CD4-positive, alpha-beta T cell (primary cell): ENCODE measurements at regions not wholly inside any gene's neighbourhood (a gene's known extent, or its start where the extent isn't known, plus 50 kb on each side); places are given as distances from the start of the nearest gene placed in this dataset.

ENCODE experiments used
- ATAC-seq: fragments of 200-7000 bp; cut with Tn5 transposase; one replicate; pipeline ENCODE4 v1.10.0; 2022; ENCODE audit warnings: mild to moderate bottlenecking; ENCODE audit not compliant: poor library complexity
- CTCF ChIA-PET: fragments of 350-600 bp; sonication (Branson Sonifier 250); formaldehyde crosslinking; loops from one replicate; lab custom pipeline; 2021; ENCODE audit warnings: antibody characterized with exemption, inconsistent platforms; lab: Charles Lee
- POLR2A ChIA-PET: fragments of 350-600 bp; sonication (Branson Sonifier 250); formaldehyde crosslinking; loops from one replicate; lab custom pipeline; 2021; ENCODE audit warnings: antibody characterized with exemption, inconsistent platforms; lab: Charles Lee
- DNase-seq, 14 experiments: peaks; one replicate each; pipeline ENCODE4 v3.0.0-alpha.2; 2013 to 2020; ENCODE audit warnings: mixed read lengths in 2 of 14
- H3K27ac ChIP-seq, 2 donors: one replicate each; pipeline versions ENCODE4 v1.5.1 to v1.7.0; 2013; ENCODE audit warnings: low read length in 2 of 2, low read depth in 1 of 2, mild to moderate bottlenecking in 1 of 2
- H3K27me3 ChIP-seq, 2 experiments: 1 replicate in 1 of 2; 2 replicates in 1 of 2; pipeline versions ENCODE4 v1.6.1 to v1.7.0; 2013; ENCODE audit warnings: low read length in 2 of 2, control low read depth in 1 of 2, mild to moderate bottlenecking in 1 of 2, moderate library complexity in 1 of 2; ENCODE audit not compliant: insufficient read depth in 2 of 2, control insufficient read depth in 1 of 2
- H3K36me3 ChIP-seq: one replicate; pipeline ENCODE4 v1.6.1; 2013; ENCODE audit warnings: low read length, control low read depth; ENCODE audit not compliant: insufficient read depth
- H3K4me1 ChIP-seq: one replicate; pipeline ENCODE4 v1.6.1; 2013; ENCODE audit warnings: low read length, control low read depth; ENCODE audit not compliant: insufficient read depth
- H3K4me3 ChIP-seq: one replicate; pipeline ENCODE4 v1.5.1; 2013; ENCODE audit warnings: mild to moderate bottlenecking, low read length, moderate library complexity
- H3K9me3 ChIP-seq, 2 experiments: 1 replicate in 1 of 2; 2 replicates in 1 of 2; pipeline versions ENCODE4 v1.6.1 to v1.7.0; 2013; ENCODE audit warnings: low read length in 2 of 2, mild to moderate bottlenecking in 2 of 2, control low read depth in 1 of 2, moderate library complexity in 1 of 2; ENCODE audit not compliant: control insufficient read depth in 1 of 2, insufficient read depth in 1 of 2
- H3K27ac Mint-ChIP-seq: one replicate; pipeline ENCODE4 v1.8.0; 2020; ENCODE audit warnings: mixed read lengths
- H3K27me3 Mint-ChIP-seq: one replicate; pipeline ENCODE4 v1.8.0; 2021; ENCODE audit warnings: mixed read lengths
- H3K36me3 Mint-ChIP-seq: one replicate; pipeline ENCODE4 v1.8.0; 2021; ENCODE audit warnings: low read depth, mixed read lengths
- H3K4me1 Mint-ChIP-seq: one replicate; pipeline ENCODE4 v1.8.0; 2021; ENCODE audit warnings: low read depth, mixed read lengths
- H3K4me3 Mint-ChIP-seq: one replicate; pipeline ENCODE4 v1.8.0; 2020; ENCODE audit warnings: mild to moderate bottlenecking, mixed read lengths
- H3K9me3 Mint-ChIP-seq: one replicate; pipeline ENCODE4 v1.8.0; 2020; ENCODE audit warnings: mixed read lengths
- intact Hi-C, 2 experiments: fragments of 100-400 bp; cut with DNase I in 1 of 2; cut with micrococcal nuclease in 1 of 2; formaldehyde crosslinking; loops; one replicate each; pipeline versions ENCODE4 v1.15.1 to v1.9.0; 2023 to 2025; cut with DNase I, micrococcal nuclease
- TF ChIP-seq, protein P1 (sequence below): fragments of 200-600 bp; IDR thresholded peaks from one replicate; pipeline ENCODE4 v1.8.0; 2022; ENCODE audit warnings: antibody characterized with exemption, mild to moderate bottlenecking

DNA sequence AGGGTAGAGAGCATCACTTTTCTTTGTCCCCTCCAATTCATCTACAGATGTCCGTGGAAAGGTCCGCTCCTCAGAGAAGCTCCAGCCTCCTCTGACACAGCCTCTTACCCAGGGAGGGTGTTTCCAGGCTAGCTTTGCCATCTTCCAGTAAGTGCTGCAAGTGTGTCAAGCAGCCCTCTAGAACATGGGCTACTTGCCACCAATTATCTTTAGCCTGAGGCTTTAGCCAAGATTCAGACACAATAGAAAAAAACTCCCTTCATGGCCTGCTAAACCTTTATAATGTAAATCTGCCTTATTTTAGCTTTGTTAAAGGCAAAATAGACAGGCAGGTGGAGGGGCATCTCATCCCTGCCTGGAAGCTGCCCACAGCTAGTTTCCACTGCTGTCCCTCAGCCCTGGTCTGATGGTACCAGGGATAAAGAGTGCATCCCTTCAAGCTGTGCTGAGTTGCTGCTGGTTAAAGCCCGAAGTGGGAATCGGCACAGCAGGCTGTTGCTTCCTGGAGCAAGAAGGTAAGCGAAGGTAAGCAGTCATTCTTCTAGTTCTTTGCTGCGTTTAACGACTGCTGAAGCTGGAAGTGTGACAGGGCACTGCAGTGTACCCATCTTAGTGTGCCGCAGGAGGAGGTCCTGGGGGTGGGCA lies 190.1 kb upstream of the E2F8 start:
- Histone ChIP-seq H3K36me3 (no peaks in the 10 kb centered on the region), H3K4me3 (no peak overlapping the region), H3K27me3 (peaks cover 9 to 11% of the 10 kb centered on the region in 2 experiments), H3K4me1 (no peaks in the 10 kb centered on the region), H3K27ac (no peak overlapping the region), H3K9me3 (peaks cover 0 to 4% of the 10 kb centered on the region in 2 experiments)
- TF ChIP-seq, protein P1, sequence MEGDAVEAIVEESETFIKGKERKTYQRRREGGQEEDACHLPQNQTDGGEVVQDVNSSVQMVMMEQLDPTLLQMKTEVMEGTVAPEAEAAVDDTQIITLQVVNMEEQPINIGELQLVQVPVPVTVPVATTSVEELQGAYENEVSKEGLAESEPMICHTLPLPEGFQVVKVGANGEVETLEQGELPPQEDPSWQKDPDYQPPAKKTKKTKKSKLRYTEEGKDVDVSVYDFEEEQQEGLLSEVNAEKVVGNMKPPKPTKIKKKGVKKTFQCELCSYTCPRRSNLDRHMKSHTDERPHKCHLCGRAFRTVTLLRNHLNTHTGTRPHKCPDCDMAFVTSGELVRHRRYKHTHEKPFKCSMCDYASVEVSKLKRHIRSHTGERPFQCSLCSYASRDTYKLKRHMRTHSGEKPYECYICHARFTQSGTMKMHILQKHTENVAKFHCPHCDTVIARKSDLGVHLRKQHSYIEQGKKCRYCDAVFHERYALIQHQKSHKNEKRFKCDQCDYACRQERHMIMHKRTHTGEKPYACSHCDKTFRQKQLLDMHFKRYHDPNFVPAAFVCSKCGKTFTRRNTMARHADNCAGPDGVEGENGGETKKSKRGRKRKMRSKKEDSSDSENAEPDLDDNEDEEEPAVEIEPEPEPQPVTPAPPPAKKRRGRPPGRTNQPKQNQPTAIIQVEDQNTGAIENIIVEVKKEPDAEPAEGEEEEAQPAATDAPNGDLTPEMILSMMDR: no peak
- DNase-seq (no peak), ATAC-seq (no peak)
- Mint-ChIP-seq H3K4me1 (no peaks in the 10 kb centered on the region), H3K27me3 (peaks cover 48% of the 10 kb centered on the region), H3K27ac (no peak overlapping the region), H3K9me3 (no peaks in the 10 kb centered on the region), H3K4me3 (no peak overlapping the region), H3K36me3 (no peaks in the 10 kb centered on the region)
- CTCF ChIA-PET: no interaction called here
- POLR2A ChIA-PET: no interaction called here
- intact Hi-C loops: no loop called here

DNA sequence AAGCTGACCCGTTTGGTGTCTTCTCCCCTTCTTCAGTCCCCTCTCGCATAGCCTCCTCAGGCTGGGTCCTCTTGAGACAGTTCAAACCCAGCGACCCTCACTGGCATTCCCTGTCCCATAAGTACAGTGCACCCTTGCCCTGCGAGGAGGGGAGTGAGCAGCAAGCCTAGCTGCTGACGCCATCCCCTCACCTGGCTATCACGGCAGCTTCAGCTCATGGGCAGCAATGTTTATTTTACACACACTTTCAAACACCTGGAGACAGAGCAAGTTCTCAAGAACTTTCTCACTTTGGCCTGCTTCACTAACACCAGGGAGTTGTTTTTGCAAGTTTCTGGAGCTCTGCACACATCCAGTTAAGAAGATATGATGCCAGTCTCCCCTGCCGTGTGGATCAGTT lies 189.6 kb upstream of the E2F8 start:
- DNase-seq: no peak
- peaks cover 9 to 16% of the 10 kb centered on the region in 2 experiments for H3K27me3 ChIP-seq
- no peaks in the 10 kb centered on the region for H3K36me3 ChIP-seq
- TF ChIP-seq, protein P1: no peak
- intact Hi-C loops: no loop called here
- Mint-ChIP-seq H3K27ac (no peak overlapping the region), H3K27me3 (peaks cover 54% of the 10 kb centered on the region), H3K4me1 (no peaks in the 10 kb centered on the region), H3K4me3 (no peak overlapping the region), H3K36me3 (no peaks in the 10 kb centered on the region), H3K9me3 (no peaks in the 10 kb centered on the region)
- H3K4me1 ChIP-seq: no peaks in the 10 kb centered on the region
- CTCF ChIA-PET: no interaction called here
- no peak for ATAC-seq
- POLR2A ChIA-PET: no interaction called here
- H3K4me3 ChIP-seq: no peak overlapping the region
- peaks cover 0 to 4% of the 10 kb centered on the region in 2 experiments for H3K9me3 ChIP-seq
- H3K27ac ChIP-seq: no peak overlapping the region

DNA sequence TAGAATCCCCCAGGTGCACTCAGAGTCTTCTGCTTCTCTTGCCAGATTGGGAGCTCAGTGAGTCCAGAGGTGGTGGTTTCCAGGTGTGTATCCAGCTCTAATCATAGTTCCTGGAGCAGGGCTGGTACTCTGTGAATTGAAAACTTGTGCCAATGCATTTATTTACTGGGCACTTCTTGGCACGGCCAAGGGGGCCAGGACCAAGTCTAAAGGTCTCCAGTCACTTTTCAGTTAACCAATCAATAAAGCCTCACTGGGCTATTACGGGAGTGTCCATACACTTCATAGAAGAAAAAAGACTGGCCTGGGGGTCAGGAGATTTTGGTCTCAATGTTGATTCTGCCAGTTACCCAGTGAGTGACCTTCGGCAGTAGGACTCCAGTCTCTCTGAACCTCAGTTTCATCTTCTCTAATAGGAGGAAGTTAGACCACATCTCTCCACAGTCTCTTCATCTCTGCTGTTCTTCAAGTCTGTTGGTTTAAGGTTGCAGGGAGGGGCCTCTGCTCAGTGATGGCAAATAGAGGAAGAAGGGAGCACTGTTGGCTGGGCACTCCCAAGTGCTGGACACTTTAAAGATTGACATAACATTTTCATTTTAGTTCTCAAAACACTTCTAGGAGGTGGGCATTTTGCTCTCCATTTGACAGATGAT lies 188.5 kb upstream of the E2F8 start:
- Mint-ChIP-seq H3K27me3 (peaks cover 62% of the 10 kb centered on the region), H3K27ac (no peak overlapping the region), H3K9me3 (no peaks in the 10 kb centered on the region), H3K4me3 (no peak overlapping the region), H3K4me1 (no peaks in the 10 kb centered on the region), H3K36me3 (no peaks in the 10 kb centered on the region)
- H3K4me1 ChIP-seq: no peaks in the 10 kb centered on the region
- no peak overlapping the region for H3K27ac ChIP-seq
- ATAC-seq (no peak), DNase-seq (no peak)
- ChIA-PET POLR2A (no interaction called here), CTCF (no interaction called here)
- intact Hi-C loops: no loop called here
- no peak overlapping the region for H3K4me3 ChIP-seq
- H3K36me3 ChIP-seq: no peaks in the 10 kb centered on the region
- TF ChIP-seq, protein P1: no peak
- H3K9me3 ChIP-seq: peaks cover 0 to 4% of the 10 kb centered on the region in 2 experiments
- peaks cover 9 to 21% of the 10 kb centered on the region in 2 experiments for H3K27me3 ChIP-seq
